ENCODE measurements at regions not wholly inside any gene's neighbourhood (a gene's known extent, or its start where the extent isn't known, plus 50 kb on each side); places are given as distances from the start of the nearest gene placed in this dataset.
"Not testable (repeated sequence)": the region's sequence is repeated elsewhere in the genome, so short reads cannot be mapped to it uniquely, and the experiment has no call there.

GRCh38 chrX:52280812-52281211, 88.0 kb upstream of the XAGE2 start:
- Histone ChIP-seq H3K27ac (ENCODE audit: low read depth, low read length, poor library complexity, severe bottlenecking) (no peak overlapping the region), H3K4me1 (ENCODE audit: insufficient read depth, low read length, poor library complexity, severe bottlenecking) (no peaks in the 10 kb centered on the region), H3K9me3 (ENCODE audit: low read length) (no peaks in the 10 kb centered on the region), H2AFZ (ENCODE audit: low read length) (no peak overlapping the region), H3K4me3 (ENCODE audit: low read depth, low read length, poor library complexity, severe bottlenecking) (no peak overlapping the region), H3K4me2 (ENCODE audit: low read length) (no peak overlapping the region), H3K79me2 (ENCODE audit: insufficient read depth, low read depth, low read length) (no peaks in the 10 kb centered on the region), H4K20me1 (ENCODE audit: insufficient read depth, low read length) (no peaks in the 10 kb centered on the region), H3K36me3 (ENCODE audit: insufficient read depth, low read length) (no peaks in the 10 kb centered on the region), H3K9me2 (ENCODE audit: insufficient read depth, low read length) (no peaks in the 10 kb centered on the region)
- intact Hi-C loops (cut with micrococcal nuclease; ENCODE audit: unreplicated experiment) = no loop called here
- ChIA-PET CTCF (ENCODE audit: unreplicated experiment) (no interaction called here), POLR2A (no interaction called here)
- no TSS peak for BruUV-seq (replicated peaks)
- DNase-seq (ENCODE audit: low spot score) = peak; percentile 11
- no peak for TF ChIP-seq EZH2phosphoT487 (IDR thresholded peaks at IDR 0.05; ENCODE audit: borderline replicate concordance, low read depth, low read length)
- no peak for TF ChIP-seq CTCF (conservative IDR thresholded peaks at IDR 0.05; ENCODE audit: low read length)

- H4K20me1 ChIP-seq (ENCODE audit: insufficient read depth, low read length) = no peaks in the 10 kb centered on the region
- no peaks in the 10 kb centered on the region for H3K79me2 ChIP-seq (ENCODE audit: insufficient read depth, low read depth, low read length)
- H3K4me1 ChIP-seq (ENCODE audit: insufficient read depth, low read length, poor library complexity, severe bottlenecking) = no peaks in the 10 kb centered on the region
- no peak overlapping the region for H3K4me3 ChIP-seq (ENCODE audit: low read depth, low read length, poor library complexity, severe bottlenecking)
- H3K4me2 ChIP-seq (ENCODE audit: low read length) = no peak overlapping the region
- no peaks in the 10 kb centered on the region for H3K9me2 ChIP-seq (ENCODE audit: insufficient read depth, low read length)
- H2AFZ ChIP-seq (ENCODE audit: low read length) = no peak overlapping the region
- H3K36me3 ChIP-seq (ENCODE audit: insufficient read depth, low read length) = no peaks in the 10 kb centered on the region
- H3K27ac ChIP-seq (ENCODE audit: low read depth, low read length, poor library complexity, severe bottlenecking) = no peak overlapping the region
- no peak for DNase-seq (ENCODE audit: low spot score)
- POLR2A ChIA-PET = no interaction called here
- no peak for TF ChIP-seq EZH2phosphoT487 (IDR thresholded peaks at IDR 0.05; ENCODE audit: borderline replicate concordance, low read depth, low read length)
- no peak for TF ChIP-seq CTCF (conservative IDR thresholded peaks at IDR 0.05; ENCODE audit: low read length)
- CTCF ChIA-PET (ENCODE audit: unreplicated experiment) = no interaction called here
- no peaks in the 10 kb centered on the region for H3K9me3 ChIP-seq (ENCODE audit: low read length)
- intact Hi-C loops (cut with micrococcal nuclease; ENCODE audit: unreplicated experiment) = no loop called here
- BruUV-seq (replicated peaks) = no TSS peak
Measured at GRCh38 chrX:52284865-52285264, 84.0 kb upstream of the XAGE2 start.

- H3K9me3 ChIP-seq (ENCODE audit: low read length); H3K27ac ChIP-seq (ENCODE audit: low read depth, low read length, poor library complexity, severe bottlenecking); intact Hi-C loops (cut with micrococcal nuclease; ENCODE audit: unreplicated experiment); H3K4me2 ChIP-seq (ENCODE audit: low read length); BruUV-seq (replicated peaks); CTCF ChIA-PET (ENCODE audit: unreplicated experiment); DNase-seq (ENCODE audit: low spot score); H2AFZ ChIP-seq (ENCODE audit: low read length); H3K9me2 ChIP-seq (ENCODE audit: insufficient read depth, low read length); H3K36me3 ChIP-seq (ENCODE audit: insufficient read depth, low read length); POLR2A ChIA-PET; H3K4me3 ChIP-seq (ENCODE audit: low read depth, low read length, poor library complexity, severe bottlenecking); H3K4me1 ChIP-seq (ENCODE audit: insufficient read depth, low read length, poor library complexity, severe bottlenecking); H4K20me1 ChIP-seq (ENCODE audit: insufficient read depth, low read length); H3K79me2 ChIP-seq (ENCODE audit: insufficient read depth, low read depth, low read length): not testable (repeated sequence)
Measured at GRCh38 chrX:52298968-52299367, 69.9 kb upstream of the XAGE2 start.

- not testable (repeated sequence) for BruUV-seq (replicated peaks)
Measured at GRCh38 chrX:52308532-52308931, 60.3 kb upstream of the XAGE2 start.

More at GRCh38 chrX:52308532-52308931, 60.3 kb upstream of the XAGE2 start:
- POLR2A ChIA-PET; CTCF ChIA-PET (ENCODE audit: unreplicated experiment); H3K4me1 ChIP-seq (ENCODE audit: insufficient read depth, low read length, poor library complexity, severe bottlenecking); intact Hi-C loops (cut with micrococcal nuclease; ENCODE audit: unreplicated experiment); H3K4me3 ChIP-seq (ENCODE audit: low read depth, low read length, poor library complexity, severe bottlenecking); H3K79me2 ChIP-seq (ENCODE audit: insufficient read depth, low read depth, low read length); H3K27ac ChIP-seq (ENCODE audit: low read depth, low read length, poor library complexity, severe bottlenecking); H3K9me2 ChIP-seq (ENCODE audit: insufficient read depth, low read length); H3K4me2 ChIP-seq (ENCODE audit: low read length); H2AFZ ChIP-seq (ENCODE audit: low read length); DNase-seq (ENCODE audit: low spot score); H4K20me1 ChIP-seq (ENCODE audit: insufficient read depth, low read length); H3K36me3 ChIP-seq (ENCODE audit: insufficient read depth, low read length); H3K9me3 ChIP-seq (ENCODE audit: low read length): not testable (repeated sequence)
